PC-9 (cell line): ENCODE measurements at regions not wholly inside any gene's neighbourhood (a gene's known extent, or its start where the extent isn't known, plus 50 kb on each side); places are given as distances from the start of the nearest gene placed in this dataset.

ENCODE experiments used
- EZH2 ChIP-seq: fragments of 200-600 bp; sonication (generic); IDR thresholded peaks from 2 replicates; pipeline ENCODE4 v1.8.0; 2017; ENCODE audit warnings: antibody characterized with exemption, low read depth
- TF ChIP-seq, protein P1 (sequence below): fragments of 200-600 bp; sonication (generic); conservative IDR thresholded peaks from 2 replicates; pipeline ENCODE4 v1.6.1; 2017; ENCODE audit warnings: mixed run types, antibody characterized with exemption, mild to moderate bottlenecking, moderate library complexity

DNA sequence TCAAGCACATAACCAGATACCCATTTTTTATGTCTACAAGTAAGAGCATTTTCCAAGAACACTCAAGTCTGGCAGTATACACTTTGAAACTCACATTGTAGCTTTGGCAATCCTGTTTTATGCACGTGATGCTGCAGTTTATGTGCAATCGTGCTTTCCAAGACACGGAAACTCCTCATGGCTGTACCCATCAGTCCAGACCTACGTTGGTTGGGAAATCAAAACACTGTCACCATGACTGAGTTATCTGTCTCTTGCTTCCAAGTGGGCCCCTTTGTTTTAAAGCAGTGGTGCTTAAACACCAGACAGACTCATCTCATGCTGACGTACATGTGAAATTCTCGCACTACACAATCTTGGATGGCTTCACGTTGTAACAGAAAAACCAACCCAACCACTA is 192.8 kb downstream of the LTN1 start:
- TF ChIP-seq, protein P1, sequence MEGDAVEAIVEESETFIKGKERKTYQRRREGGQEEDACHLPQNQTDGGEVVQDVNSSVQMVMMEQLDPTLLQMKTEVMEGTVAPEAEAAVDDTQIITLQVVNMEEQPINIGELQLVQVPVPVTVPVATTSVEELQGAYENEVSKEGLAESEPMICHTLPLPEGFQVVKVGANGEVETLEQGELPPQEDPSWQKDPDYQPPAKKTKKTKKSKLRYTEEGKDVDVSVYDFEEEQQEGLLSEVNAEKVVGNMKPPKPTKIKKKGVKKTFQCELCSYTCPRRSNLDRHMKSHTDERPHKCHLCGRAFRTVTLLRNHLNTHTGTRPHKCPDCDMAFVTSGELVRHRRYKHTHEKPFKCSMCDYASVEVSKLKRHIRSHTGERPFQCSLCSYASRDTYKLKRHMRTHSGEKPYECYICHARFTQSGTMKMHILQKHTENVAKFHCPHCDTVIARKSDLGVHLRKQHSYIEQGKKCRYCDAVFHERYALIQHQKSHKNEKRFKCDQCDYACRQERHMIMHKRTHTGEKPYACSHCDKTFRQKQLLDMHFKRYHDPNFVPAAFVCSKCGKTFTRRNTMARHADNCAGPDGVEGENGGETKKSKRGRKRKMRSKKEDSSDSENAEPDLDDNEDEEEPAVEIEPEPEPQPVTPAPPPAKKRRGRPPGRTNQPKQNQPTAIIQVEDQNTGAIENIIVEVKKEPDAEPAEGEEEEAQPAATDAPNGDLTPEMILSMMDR, result no peak
- TF ChIP-seq EZH2, result no peak
